ENCODE measurements at regions not wholly inside any gene's neighbourhood (a gene's known extent, or its start where the extent isn't known, plus 50 kb on each side); places are given as distances from the start of the nearest gene placed in this dataset.

- peak in 1 of 2 experiments; percentile 12 for DNase-seq
Measured at GRCh38 chr1:220983877-220984635, 104.8 kb downstream of the HLX start.

- DNase-seq, result no peak
Measured at GRCh38 chr1:220990427-220991339, 111.4 kb downstream of the HLX start.

- DNase-seq, result no peak
Measured at GRCh38 chr1:220991506-220991905, 112.3 kb downstream of the HLX start.

- no peak for DNase-seq
Measured at GRCh38 chr1:220991959-220992704, 112.9 kb downstream of the HLX start.

- no peak for DNase-seq
Measured at GRCh38 chr1:220992705-220993052, 113.4 kb downstream of the HLX start.

GRCh38 chr1:220994671-220995070 is 115.4 kb downstream of the HLX start:
- DNase-seq, result no peak

- DNase-seq, result no peak
Measured at GRCh38 chr1:220997791-220998190, 118.5 kb downstream of the HLX start.

GRCh38 chr1:220999872-221000863 is 120.9 kb downstream of the HLX start:
- no peak for DNase-seq

- no peak for DNase-seq
Measured at GRCh38 chr1:221001167-221001566, 121.9 kb downstream of the HLX start.

- DNase-seq, result no peak
Measured at GRCh38 chr1:221002601-221003000, 123.4 kb downstream of the HLX start.

GRCh38 chr1:221011145-221011544 is 131.9 kb downstream of the HLX start:
- no peak for DNase-seq

- DNase-seq, result no peak
Measured at GRCh38 chr1:221012120-221012519, 132.9 kb downstream of the HLX start.

GRCh38 chr1:221013691-221014660 is 134.7 kb downstream of the HLX start:
- DNase-seq, result no peak

- no peak for DNase-seq
Measured at GRCh38 chr1:221015159-221015790, 136.0 kb downstream of the HLX start.

GRCh38 chr1:221016751-221017150 is 137.5 kb downstream of the HLX start:
- no peak for DNase-seq

- no peak for DNase-seq
Measured at GRCh38 chr1:221018414-221018813, 139.2 kb downstream of the HLX start.

GRCh38 chr1:221022331-221022730 is 143.1 kb downstream of the HLX start:
- no peak for DNase-seq

GRCh38 chr1:221023482-221023881 is 144.2 kb downstream of the HLX start:
- no peak for DNase-seq

- DNase-seq, result no peak
Measured at GRCh38 chr1:221025501-221025900, 146.3 kb downstream of the HLX start.

- peak; percentile 13 to 68 for DNase-seq
Measured at GRCh38 chr1:221025956-221026355, 146.7 kb downstream of the HLX start.
